Medulla oblongata (tissue), 1 donor: ENCODE measurements at regions not wholly inside any gene's neighbourhood (a gene's known extent, or its start where the extent isn't known, plus 50 kb on each side); places are given as distances from the start of the nearest gene placed in this dataset.
"Not testable (repeated sequence)": the region's sequence is repeated elsewhere in the genome, so short reads cannot be mapped to it uniquely, and the experiment has no call there.

Experiments
- DNase-seq: peaks from one replicate; pipeline ENCODE4 v3.0.0-alpha.2; 2015; ENCODE audit errors: extremely low spot score

DNA sequence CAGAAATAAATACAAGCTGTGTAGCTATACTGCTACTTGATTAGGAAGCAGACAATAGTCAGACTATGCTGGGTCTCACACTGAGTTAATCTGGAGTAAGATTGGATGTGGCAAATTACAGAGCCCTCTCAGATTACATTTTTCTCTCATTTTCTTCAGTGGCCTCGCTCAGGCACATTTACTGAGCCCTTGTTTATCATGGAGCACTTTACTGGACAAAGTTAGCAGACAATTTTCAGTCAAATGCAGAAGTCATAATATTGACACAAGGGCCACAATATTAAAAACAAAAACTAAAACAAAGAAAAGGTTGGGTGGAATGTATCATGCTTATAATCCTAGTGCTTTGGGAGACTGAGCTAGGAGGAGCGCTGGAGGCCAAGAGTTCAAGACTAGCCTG lies 95.0 kb upstream of the MAP3K7 start:
- no peak for DNase-seq

DNA sequence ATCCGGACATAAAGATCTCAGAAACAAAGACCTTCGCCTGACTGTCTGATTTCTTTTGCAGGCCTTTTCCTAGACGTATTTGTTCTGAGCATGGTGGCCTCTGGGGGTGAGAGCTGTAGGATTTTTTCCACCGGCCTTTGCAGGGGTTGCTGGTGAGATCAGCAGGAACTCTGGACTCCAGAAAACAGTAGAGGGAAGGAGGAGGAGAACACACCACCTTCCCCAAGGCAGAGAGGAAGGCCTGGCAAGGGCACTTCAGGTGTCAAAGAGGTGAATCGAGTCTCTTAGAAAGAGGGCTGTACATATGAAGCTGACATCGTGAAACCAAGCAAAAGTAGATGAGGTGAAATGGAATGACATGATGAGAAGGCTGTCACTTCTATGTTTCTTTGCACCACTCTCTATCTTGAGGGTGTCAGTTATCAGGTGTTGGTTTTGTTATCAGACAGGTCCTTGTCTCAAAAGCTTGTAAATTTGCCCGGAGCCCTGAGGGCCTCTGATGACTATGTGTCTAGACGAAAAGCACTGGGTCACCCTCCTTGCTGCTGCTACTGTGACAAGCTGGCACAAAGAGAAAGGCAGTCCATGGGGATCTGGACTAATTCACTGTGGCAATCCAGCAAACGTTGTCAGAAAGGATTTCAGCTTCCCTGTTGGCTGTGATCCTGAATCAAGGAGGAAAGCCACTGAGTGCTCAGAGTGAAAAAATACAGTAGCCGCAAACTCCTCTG lies 91.3 kb upstream of the MAP3K7 start:
- no peak for DNase-seq

DNA sequence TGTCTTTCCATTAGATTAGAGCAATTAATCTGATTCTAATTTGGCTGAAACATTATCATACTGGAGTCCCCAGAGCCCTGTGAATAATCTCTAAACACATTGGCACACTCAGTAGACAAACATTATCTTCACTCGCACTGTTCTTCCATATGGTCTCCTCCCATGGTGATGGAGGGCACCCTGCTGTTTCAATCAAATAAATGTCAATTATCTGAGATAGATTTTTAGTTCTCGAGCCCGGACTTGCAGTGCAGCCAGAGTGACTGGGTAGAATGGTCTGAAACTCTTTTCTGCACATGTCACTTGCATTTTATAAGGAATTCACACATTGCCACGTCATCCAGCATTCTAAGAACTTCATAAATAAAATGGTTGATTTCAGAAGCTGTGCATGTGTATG lies 90.6 kb upstream of the MAP3K7 start:
- no peak for DNase-seq

DNA sequence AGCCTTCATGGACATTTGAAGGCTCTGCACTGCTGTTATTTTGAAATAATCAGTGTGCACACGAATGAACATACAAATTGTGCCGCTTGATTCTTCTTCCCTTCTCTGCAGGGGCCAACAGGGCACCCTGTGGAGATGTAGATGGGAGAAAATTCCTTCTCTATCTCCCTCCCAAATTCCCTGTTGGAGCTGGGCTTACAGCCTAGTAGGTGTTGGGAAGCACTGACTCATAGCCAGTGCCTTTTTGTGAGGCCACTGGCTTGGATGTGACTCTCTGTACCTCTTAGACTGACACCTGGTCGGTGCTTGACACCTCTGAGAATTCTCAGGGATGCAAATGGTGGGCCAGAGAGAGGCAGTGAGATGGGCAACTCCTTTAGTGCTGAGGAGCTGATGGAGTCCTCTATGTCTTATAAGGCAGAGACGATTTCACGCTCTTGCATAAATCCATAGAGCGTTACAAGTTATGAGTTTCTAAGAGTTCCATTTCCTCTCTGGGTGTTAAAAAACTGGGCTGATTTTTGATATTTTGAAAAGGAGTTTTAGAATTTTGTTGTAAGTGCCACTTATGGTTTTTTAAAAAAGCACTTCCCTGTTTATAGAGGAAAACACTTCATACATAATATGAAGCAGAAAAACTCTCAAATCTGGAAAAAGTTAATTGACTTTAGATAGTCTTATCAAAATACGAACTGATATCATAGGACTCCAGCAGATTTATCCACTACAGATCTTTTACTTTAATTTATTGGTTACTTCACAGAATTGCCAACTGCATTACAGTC lies 89.8 kb upstream of the MAP3K7 start:
- DNase-seq, result no peak

DNA sequence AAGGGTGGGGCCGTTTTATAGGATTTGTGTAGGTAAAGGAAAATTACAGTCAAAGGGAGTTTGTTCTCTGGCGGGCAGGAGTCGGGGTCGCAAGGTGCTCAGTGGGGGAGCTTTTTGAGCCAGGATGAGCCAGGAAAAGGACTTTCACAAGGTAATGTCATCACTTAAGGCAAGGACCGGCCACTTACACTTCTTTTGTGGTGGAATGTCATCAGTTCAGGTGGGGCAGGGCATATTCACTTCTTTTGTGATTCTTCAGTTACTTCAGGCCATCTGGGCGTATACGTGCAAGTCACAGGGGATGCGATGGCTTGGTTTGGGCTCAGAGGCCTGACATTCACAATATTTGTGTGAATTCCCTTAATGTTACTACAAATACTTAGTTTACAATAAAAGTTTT lies 88.2 kb upstream of the MAP3K7 start:
- DNase-seq, result not testable (repeated sequence)

DNA sequence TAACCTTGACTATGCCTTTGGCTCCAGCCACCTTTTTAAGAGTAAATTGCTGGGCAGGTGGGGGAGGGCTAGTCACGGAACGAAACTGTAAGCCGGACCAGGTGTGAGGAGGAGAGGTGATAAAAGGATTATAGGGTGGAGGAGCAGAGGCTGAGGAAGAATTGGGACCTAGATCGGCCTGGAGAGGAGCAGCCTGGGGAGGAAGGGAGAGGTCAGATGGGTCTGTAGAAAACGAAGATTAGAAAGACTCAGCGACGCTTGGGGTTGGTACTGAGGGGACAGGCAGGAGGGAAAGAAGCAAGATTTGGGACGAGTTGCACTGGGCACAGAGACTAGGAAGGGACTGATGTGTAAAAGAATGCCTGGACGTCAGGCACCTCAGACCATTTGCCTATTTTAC lies 87.2 kb upstream of the MAP3K7 start:
- not testable (repeated sequence) for DNase-seq

DNA sequence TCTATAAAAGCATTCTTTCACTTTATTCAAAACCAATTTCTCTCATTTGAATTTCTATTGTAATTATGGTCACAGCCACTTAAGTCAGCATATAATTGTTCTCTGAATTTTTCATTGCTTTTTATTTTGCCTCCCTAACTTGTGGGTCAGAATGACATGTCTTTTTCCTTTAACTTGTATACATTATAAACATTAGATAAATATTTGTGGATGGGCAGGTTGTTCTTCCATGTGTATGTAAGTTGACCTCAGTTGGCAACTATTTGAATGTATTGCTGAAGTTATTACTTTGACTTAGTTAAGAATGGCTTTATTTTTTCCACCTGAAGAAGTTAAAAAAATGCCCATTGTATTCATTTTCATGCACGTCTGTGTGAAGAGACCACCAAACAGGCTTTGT lies 83.0 kb upstream of the MAP3K7 start:
- no peak for DNase-seq

DNA sequence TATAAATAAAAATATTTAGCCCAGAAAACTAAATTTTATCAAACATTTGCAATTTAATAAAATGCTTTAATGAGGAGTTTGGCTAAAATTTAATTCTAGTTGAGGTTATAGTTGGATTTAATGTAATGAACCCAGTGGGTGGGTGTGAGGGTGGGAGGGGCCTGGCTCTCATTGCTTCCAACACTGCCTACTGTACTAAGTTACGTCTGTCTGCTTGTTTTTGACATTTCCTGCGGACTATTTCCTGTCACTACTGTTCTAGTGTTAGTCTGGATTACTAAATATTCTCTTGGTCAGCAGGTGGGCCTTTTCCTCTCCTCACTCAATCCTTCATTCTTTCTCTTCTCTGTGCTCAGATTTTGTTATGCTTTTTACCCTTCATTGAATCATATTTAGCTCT lies 82.5 kb upstream of the MAP3K7 start:
- no peak for DNase-seq

DNA sequence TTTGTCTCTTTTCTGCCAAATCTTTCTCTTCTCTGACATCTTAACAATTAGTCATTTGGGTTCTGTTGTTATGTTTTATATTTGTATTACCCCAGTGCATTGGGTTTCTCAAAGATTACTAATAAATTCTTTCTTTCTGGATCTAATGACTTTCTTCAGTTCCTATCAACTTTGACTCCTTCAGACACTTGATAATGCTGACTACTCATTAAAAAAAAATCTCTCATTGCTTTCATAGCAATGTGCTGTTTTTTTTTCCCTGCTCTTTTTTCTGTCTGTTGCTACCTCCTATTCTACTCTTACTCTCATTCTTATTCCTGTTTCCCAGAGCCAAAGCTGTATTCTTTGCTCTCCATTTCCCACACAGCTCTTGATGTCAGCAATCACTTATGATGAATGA lies 81.3 kb upstream of the MAP3K7 start:
- DNase-seq, result no peak

DNA sequence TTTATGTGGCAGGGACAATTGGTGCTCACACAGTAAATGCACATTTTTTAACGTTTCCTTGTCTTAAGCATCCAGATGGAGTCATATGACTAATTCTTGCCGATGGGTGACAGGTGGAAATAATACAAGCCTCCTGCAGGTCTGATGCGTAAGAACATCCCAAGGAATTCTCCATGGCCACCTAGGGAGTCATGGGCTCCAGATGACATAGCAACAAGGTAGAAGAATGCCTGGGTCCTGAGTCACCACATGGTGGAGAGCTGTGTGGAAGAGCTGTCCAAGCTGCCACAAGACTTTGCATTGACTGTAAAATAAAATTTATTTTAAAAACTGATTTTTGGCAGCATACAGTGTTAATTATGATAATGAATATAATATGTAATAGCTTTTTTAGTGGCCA lies 77.0 kb upstream of the MAP3K7 start:
- no peak for DNase-seq

DNA sequence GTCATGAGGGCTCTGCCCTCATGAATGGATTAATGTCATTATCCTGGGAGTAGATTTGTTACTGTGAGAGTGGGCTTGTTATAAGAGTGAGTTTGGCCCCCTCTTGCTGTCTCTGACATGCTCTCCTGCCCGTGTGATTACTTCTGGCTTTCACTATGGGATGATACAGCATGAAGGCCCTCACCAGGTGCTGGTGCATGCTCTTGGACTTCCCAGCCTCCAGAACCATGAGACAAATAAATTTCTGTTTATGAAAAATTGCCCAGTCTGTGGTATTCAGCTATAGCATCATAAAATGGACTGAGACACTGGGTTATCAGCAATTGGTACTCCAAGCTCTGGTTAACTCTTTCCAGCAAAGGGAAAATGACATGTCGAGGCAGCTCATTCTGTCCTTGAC lies 76.2 kb upstream of the MAP3K7 start:
- DNase-seq, result no peak

DNA sequence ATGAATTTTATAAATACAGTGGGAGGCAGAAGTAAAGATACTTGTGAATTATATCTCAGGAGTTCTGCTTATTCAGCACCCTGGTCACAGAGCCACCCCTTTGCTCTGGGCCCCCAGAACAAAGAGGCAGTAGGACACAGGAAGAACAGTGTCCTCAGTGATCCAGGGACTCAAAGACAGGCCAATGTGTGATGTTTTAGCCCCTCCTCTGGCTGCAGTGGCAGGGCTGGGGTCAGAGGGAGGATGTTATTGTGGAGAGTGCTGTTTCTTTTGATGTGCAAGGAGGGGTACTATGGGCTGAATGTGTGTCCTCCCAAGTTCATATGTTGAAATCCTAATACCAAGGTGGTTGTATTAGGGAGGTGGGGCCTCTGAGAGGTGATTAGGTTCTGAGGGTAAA lies 74.1 kb upstream of the MAP3K7 start:
- no peak for DNase-seq

DNA sequence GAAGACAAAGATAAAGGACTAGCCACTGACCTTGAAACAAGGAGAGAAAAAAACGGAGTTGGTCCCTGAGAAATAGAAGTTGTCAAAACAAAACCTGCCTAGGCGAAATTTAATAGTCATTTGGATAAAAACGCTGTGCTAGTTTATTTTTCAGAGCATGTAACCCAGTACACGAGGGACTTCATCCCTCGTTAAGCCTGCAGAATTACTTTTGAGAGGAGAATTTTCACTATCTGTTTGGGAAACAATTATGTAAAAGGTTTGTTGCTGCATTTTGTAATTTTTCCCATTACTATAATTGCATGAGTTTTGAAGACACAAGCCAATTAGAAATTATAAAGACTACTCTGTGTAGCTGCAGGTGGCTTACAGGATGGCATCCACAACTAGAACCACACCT lies 71.6 kb upstream of the MAP3K7 start:
- no peak for DNase-seq

DNA sequence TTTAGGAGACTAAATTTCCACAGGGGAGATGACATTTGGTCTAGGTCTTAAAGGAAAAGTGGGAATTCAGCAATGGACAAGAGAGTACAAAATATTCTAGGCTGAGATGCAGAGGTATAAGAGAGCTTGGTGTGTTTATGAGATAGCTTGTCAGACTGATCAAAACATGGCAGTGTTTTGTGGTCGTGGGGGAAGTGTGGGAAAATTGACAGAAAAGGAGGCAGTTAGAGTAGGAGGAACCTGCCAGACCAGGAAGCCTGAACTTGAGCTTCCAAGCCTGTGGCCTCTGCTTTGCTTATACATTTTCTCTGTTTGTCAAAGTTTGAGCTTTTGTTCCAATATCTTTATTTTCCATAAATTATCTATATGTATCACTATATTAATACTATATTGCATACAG lies 69.5 kb upstream of the MAP3K7 start:
- no peak for DNase-seq

DNA sequence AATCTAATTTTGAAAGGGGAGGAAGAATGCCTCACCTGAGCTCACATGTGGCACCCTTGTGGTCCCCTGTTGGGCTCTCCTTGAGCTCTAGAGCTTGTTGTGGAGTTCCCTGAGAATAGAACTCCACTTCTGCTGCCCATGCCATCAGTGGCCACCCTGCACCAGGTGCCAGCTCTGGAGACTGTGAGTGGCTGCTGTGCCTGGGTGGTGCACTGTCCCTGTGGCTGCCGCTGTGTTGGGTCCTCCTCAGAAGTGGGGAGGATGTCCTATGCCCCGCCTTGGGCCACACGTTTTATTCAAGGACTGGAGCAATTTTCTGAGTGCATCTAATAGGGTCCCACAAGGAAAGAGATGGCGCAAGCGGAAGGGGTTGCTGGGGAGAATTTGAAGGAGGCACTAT lies 67.9 kb upstream of the MAP3K7 start:
- DNase-seq, result no peak

DNA sequence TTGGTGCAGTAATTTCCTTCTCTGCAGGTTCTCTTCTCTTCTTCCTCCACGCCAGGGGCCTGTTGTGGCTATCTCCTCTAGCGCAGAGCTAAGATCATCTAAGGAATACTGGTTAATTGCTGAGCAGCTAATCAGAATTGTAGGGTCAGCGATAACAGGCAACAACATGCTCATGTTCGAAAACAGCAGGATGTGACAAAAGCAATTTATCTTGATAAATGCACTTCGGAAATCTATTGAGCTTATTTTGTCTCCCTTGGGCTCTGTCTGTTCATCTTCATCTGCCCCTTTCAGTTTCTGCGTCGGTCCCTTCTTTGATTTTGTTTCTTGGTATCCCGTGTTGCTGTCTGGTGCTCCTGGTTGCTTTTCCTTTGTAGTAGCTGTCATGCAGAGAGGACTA lies 67.3 kb upstream of the MAP3K7 start:
- no peak for DNase-seq

DNA sequence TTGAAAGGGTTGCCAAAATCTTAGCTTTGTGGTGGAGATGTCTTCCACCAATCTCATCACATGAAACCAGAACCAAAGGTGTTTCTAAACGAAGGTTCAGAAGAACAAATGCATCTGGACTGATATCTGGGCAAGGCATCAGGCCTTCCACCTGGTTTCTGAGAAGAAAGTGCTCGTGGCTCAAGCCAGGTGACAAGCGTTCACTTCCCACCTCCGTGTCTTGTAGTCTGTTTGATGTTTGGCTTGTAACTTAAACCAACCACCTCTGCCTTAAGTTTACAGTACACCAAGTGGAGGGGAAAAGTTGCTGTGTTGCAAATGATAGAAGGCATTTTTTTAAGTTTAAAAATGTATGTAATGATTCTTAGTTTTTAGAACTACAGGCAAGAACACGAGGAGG lies 66.9 kb upstream of the MAP3K7 start:
- DNase-seq, result no peak

DNA sequence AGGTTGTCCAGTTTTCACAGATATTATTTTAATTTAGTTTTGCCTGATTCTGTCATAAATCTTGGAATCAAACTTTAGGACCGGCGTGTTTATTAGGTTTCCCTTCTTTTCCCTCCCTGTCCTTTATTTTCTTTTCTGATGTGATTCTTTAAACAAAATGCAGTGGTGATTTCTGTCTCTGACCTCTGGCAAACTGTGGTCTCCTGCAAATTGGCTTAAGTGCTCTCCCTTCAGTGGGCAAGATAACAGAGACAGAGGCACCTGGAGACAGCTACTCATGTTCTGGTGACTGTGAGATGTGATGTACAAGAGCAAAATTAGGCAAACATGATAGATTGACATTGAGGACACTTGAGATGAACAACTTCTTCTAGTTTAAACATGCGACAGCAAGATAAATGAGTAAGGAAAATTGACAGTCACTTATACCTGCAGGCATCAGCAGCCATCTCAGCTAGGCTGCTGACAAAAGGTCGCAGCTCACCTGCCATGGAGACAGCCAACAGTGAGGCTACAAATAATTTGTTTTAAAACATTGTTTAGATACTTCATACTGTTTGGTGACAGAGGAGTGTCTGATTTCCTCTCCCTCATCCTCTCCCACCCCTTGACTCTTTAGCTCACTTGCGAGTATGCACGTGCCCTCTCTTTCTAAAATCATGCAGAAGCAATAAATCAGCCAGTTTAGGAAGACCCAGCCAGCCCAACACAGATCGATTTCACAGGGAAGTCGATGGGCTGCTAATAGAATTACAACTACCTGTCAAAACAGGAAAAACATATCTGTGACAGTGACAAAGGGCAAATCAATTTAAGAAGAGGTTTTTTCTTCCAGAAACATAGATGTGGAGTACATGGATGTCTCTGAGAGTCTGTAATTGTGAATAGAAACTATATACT lies 63.4 kb upstream of the MAP3K7 start:
- DNase-seq, result no peak

DNA sequence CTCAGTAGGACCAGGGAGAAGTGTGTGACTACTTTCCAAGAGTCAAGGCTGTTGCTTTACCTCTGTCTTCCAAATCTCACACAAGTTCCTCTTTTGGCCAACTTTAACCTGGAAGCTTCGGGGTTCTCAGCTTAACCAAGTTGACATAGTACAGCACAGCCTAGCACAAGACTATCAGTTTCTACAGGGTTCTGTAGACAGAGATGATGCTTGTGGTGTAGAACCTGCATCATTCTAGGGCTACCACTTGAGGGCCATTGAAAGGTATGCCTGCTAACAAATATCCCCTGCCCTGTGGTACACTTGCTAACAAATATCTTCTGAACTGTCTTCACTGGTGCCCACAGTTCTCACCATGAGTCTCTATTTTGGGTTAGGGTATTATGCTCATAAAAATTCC lies 62.0 kb upstream of the MAP3K7 start:
- DNase-seq, result no peak

DNA sequence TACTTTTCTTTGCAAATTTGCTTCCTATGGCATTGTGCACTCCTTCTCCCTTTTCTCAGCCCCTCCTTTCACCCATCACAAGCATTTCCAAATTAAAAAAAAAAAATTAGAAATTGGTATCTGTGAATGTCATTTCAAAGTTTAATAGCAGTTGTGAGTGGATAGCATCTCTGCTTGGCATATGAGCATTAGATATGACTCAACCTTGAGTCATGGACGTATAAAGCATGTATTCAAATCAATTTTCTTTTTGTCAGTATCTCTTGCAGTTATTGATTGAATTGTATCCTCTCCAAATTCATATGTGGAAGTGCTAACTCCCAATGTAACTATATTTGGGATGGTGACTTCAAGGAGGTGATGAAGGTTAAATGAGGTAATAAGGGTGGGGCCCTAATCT lies 60.1 kb upstream of the MAP3K7 start:
- DNase-seq, result no peak

DNA sequence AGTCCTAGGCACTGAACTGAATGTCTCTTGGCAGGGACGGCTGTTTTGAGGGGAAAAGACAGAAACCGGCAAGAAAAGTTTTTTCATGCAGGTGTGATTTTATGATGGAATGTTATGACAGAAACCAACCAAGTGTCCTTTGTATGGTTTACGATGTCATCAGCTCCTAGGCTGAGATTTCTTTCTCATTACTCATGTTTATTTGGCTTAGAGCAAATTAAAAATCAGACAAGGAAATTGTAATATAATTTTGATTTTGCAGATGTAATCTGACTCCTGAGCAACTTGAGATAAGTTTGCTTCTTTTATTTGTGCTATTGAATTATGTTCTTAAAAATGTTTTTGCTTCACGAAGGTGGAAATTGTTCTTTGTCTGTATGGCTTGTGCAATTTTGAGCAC lies 58.8 kb upstream of the MAP3K7 start:
- no peak for DNase-seq

DNA sequence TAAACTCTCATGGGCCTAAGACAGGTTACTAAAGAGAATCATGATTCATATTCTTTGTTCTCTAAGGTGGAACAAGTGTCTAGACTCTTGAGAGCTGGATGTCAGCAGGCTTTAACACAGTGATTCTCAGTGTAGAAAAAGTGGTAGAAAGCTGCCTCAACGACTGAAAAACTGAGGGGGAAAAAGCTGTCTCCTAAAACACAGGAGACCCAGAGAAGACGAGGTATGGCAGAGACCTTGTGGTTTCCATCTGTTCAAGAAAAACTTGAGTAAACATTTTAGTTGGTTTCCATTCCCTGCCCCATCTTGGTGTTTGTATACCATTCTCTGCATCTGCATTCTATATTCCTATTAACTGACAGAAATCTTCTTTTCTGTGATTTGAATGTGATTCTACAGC lies 57.6 kb upstream of the MAP3K7 start:
- no peak for DNase-seq

DNA sequence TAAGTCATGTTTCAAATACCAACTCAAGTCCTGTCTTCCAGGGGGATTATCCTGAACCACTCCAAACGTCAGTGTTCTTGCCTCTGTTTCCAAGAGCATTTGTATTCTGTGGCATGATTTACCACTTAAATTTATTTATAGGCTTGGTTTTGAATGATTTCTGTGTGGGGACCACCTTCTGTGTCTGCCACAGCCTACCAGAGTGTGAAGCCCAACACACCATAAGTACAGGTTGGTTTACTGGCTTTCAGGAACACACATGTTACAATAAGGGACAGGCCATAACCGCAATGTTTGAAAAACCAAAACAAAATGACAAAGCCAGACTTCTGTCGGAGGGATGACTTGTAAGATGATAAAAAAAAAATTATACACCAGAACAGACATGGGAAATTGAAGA lies 56.5 kb upstream of the MAP3K7 start:
- DNase-seq, result no peak
